HG03025 (cell line): ENCODE measurements at regions not wholly inside any gene's neighbourhood (a gene's known extent, or its start where the extent isn't known, plus 50 kb on each side); places are given as distances from the start of the nearest gene placed in this dataset.

Source experiments
- ATAC-seq: cut with Tn5 transposase; IDR thresholded peaks from one replicate; pipeline ENCODE4 v1.9.1; 2021; ENCODE audit warnings: mild to moderate bottlenecking, moderate library complexity; ENCODE audit not compliant: unreplicated experiment, low FRiP score

DNA sequence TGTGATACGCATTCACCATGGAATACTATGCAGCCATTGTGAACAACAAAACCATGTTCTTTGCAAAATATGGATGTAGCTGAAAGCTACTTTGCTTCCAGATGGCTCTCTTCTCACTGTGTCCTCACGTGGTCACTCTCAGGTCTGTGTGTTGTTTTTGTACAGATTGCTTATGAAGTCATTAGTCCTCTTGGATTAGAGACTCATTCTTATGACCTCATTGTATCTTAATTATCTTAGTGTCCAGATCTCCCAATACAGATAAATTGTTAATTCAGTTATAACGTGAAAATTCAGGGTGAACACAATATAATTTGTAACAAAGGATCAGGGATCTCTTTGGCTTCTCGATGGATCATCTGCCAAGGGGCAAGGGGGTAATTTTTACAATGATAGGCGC lies 100.4 kb upstream of the TOP3B start:
- no peak for ATAC-seq

DNA sequence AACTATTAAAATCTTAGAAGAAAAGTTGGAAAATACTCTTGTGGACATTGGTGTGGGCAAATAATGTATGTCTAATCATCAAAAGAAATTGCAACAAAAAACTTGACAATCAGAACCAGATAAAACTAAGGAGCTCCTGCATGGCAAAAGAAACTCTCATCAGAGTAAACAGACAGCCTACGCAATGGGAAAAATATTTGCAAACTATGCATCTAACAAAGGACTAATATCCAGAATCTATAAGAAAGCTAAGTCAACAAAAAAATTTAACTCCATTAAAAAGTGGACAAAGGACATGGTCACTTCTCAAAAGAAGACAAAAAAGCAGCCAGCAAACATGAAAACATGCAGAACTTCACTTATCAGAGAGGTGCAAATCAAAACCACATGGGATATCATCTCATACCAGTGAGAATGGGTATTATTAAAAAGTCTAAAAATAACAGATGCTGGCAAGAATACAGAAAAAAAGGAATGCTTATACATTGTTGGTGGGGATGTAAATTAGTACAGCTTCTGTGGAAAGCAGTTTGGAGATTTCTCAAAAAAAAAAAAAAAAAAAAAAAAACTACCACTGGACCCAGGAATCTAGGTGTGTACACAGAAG lies 99.7 kb upstream of the TOP3B start:
- no peak for ATAC-seq

DNA sequence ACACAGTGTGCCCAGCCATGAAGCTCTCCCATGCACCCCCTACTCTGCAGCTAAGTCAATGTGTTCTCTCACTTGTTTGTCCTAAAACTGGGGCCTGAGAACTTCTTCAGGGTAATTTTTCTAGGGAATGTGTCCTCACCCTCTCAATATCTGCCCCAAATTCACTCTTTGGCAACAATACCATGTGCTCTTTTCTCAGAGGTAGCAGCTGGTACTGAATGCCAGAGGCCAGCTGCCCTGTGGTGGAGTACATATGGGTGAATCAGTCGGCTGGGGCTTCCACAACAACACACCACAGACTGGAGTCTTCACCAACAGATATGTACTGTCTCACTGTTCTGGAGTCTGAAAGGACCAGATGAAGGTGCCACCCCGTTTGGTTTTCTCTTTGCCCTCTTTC lies 97.7 kb upstream of the TOP3B start:
- no peak for ATAC-seq

DNA sequence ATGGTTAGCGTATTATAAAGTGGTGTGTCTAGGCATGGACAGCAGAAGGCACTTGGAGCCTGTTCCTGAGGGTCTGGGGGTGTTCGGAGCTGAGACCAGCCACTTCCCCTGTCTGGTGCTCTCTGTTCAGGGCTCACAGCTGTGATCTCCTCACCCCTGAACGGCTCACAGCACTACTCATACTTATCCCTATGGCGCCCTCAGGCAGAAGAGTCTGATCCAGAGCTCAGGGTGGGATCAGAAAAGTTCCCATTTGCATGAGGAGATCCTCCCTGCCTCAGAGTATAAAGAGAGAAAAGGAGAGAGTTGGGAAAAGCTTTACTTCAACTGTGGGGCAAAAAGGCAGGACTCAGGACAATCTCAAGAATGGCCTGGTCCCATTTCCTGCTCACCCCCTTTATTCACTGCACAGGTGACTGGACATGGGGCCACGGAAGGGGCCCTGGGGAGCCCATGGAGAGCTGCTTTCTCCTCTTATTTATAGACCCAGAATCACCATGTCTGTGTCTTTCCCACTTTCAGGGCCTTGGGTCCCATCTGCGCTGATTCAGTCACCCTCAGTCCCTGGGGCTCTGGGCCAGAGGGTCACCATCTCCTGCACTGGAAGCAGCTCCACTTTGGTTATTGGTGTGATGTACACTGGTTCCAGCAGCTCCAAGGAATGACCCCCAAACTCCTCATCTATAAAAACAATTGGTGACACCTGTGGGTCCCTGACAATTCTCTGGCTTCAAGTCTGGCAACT lies 97.0 kb upstream of the TOP3B start:
- ATAC-seq, result no peak

DNA sequence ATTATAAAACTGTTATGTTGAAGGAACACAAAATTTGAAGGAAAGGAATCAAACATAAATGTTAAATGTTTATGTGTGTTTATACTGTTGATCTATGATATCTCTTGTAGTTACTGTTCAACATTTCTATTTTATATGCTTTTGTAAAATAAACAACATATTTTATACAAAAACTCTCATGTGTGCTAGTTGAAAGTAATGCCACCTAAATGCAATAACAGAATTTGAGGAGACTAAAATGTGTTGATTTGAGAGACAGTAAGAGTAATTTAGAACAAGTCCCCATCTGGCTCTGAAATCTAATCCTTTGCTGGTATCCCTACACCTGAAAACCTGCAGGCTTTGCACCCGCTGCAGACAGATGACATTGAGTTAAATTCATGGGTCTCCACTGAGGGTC lies 95.7 kb upstream of the TOP3B start:
- no peak for ATAC-seq

DNA sequence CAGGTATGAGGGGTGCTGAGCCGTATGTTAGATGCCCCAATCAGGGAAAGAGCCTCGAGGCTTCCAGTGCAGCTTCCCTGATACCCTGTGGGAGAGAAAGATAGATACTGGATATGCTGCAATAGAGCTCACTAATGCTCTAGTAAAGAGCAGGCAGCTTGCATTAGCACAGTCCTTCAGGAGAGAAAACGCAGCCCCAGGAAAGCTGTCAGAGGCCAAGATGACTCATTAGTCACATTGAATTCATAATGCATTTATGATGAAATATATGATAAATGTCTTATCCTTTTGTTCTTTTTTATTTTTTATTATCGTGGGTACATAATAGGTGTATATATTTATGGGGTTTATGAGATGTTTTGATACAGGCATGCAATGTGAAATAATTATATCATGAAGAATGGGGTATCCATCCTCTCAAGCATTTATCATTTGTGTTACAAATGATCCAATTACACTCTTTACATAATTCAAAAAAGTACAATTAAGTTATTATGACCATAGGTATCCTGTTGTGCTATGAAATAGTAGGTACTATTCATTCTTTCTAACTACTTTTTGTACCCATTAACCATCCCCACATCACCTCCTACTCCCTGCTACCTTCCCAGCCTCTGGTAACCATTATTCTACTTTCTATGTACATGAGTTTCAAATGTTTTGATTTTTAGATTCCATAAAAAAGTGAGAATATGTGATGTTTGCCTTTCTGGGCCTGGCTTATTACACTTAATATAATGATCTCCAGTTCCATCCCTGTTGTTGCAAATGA lies 94.5 kb upstream of the TOP3B start:
- no peak for ATAC-seq

DNA sequence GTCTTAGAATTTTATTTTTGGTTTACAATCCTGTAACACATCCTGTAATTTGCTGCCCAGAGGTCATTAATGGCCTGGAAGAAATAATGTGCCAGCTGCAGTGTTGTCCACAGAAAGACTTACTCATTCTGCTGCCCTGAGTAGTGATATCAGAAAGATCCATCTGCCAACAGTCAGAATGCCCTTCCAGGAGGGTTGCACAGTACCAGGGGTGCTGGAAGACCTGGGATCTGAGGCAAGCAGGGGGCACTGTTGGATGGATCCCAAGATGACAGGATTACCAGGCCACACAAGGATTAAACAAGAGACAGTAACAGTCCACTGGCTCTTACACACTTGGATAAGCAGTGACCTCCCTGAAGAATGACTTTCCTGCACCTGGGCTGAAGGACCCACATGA lies 93.8 kb upstream of the TOP3B start:
- ATAC-seq, result no peak

DNA sequence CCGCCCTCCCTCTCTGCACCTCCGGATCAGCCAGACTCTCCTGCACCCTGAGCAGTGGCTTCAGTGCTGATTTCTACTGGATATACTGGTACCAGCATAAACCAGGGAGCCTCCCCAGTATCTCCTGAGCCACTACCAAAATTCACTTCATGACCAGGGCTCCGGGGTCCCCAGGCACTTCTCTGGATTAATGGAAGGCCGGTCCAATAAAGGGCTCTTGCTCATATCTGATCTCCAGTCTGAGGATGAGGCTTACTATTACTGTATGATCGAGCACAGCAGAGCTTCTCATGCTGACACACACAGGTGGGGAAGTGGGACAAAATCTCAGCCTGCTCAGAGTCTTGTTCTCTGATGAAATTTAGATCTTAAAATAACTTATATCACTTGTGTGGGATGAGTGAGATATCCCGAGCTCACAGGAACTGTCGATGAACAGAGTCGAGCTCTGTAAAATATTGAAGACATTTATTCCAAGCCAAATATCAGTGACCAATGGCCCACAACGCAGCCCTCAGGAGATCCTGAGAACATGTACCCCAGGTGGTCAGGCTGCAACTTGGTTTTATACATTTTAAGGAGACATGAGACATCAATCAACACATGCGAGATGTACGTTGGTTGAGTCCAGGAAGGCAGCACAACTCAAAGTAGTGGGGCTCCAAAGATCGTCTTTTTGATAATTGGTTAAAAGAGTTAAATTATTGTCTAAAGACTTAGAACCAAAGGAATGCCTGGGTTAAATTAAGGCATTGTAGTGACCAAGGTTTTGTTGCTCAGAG lies 93.0 kb upstream of the TOP3B start:
- ATAC-seq, result no peak

DNA sequence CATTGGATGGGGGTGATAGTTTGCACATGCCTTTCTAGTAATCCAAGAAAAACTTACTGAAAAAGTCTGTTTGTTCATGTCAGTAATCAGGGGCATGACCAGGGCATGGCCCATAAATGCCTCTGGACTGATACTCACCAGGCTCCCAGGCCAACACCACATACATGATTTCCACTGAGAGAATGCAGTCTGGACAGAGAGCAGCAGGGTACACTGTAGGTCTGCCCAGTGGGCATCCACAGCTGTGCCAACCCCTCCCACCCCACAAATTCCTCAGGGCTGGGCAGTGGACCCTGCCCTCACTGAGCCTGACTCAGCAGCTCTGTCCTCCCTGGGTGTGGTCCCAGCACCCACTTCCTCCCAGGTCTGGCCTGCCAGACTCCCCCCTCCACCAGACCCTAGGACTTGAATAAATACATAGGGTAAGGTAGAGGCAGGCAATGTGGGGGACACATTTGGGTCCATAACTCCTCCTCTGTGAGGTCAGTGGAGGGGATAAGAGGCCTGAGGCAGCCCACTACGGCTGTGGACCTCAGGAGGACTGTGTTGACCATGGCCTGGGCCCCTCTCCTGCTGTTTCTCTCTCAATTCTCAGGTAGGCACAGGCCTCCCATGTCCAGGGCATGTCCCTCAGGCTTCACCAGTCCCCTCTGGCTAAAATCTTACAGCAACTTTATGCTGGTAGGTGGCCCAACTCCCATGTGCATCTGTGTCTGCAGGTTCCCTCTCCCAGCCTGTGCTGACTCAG lies 92.2 kb upstream of the TOP3B start:
- no peak for ATAC-seq

DNA sequence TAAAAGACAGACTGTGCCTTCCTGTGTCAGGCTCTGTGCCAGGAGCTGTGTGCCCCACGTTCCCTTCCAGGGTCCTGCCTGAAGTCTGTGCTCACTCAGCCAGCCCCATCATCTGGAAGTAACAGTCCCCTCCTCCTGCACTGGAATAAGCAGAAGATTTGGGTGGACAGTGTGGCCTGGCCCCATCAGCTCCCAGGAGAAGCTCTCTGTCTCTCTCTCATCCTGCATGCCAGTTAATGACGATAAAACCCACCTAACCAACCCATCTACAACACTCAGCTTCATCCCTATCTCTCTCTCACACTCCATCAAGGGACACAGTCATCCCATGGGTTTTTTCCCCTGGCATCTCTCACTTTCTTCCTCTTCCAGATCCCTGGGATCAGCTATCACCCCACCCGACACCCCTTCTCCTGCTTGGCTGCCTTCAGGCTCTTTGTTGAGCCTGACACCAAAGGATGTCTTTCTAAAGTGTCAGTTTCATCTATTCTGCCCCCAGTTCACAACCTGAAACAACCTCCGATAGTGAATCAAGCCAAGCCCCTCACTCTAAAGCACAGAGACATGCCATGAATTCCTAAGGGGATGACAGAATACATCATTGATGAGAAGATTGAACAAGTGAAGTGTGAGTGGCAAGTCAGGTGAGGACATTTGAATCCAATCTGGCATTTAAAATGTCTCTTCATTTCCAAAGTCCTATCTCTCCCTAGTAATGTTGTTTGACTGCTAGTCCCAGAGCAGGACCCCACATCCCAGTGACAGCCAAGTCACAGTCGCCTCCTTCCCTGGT lies 91.4 kb upstream of the TOP3B start:
- no peak for ATAC-seq

DNA sequence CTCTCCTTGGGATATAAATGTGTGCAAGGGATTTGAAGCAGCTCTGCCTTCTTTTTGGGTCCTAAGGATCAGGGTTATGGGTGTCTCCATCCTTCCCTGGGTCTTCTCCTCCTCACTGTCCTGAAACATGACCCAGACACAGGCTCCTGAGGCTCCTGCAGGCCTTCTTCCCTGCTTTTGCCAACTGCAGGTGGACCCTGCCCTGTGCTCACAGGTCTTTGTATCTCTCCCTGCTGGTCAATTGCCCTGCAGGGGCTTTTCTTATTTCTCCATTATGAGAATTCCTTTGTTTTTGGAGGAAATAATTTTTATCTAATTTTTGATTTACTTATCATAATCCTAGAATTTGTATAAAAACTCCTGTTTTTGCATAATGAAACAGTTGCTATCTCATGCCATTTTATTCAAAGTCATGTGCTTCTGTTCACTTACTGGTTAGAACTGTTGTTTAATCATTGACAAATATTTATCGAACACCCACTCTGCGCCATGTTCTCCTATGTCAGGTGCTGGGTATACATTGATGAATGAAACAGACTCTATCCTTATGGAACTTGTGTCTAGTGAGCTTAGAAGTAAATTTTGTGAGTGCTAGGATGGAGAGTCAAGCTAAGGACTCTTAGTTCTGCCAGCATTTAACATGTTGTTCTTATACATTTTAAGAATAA lies 89.7 kb upstream of the TOP3B start:
- no peak for ATAC-seq

DNA sequence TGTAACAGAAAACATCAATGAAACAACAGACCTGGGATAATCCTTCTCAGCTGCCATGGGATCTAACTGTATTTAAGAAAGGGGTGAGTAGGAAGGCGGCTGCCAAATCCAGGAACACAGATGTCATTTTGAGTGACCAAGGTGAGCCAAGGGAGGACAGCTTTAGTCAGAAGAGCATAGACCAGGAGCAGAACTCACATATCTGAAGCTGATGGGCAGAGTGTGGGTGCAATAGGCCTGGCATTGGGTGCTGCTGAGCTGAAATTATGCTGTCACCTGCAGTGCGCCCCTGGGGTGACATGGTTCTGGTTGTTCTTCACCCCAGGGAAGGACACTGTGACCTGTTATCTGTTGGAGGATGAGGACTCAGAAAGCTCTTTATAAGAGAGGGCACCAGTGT lies 88.9 kb upstream of the TOP3B start:
- ATAC-seq, result no peak

DNA sequence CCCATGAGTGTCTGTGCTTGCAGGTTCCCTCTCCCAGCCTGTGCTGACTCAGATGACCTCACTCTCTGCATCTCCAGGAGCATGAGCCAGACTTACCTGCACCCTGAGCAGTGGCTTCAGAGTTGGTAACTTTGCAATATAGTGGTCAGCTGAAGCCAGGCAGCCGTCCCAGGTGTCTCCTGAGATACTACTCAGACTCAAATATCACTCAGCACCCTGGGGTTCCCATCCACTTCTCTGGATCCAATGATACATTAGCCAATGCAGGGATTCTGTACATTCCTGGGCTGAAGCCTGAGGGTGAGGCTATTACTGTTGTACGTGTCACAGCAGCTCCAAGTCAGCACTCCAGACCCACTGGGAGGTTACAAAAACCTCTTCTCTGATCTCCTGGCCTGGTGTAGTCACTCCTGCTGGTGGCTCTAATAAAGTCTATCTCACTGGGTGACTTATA lies 87.8 kb upstream of the TOP3B start:
- no peak for ATAC-seq

DNA sequence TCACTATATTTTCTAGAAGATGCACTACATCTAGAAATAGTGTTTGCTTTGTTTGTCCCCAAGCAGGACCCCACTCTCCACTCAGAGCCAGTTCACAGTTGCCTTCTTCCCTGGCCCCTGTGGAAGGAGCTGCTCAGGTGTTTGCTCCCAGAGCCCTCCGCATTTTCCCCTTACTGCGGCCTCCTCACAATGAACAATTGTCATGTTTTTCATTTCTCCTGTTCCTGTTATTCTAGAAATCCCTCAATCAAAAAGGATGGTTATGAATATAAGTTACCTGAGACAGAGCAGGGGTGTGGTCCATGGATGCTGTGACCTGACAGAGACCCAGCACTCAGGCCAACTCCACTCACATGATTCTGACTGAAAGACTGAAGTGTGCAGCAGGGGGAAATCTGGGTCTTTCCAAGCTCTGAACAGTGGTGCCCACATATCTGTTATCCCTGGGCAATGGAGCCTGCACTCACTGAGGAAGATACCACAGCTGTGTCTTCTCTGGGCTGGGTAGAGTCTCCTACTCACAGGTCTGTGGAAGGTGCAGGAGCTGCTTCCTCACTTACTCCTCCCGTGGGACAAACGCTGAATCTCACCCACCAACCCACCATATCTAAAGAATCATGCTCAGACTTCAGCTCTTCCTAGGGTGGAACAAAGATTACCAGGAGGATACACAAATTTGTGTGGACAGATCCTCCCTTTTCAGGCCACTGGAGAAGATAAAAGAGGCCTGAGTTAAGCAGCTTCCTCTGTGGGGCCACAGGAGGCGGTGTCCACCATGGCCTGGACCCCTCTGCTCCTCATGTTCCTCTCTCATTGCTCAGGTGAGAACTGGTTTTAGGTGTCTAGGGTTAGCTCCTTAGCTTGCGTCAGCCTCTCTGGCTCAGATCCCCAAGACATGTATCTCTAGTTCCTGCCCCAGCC lies 87.1 kb upstream of the TOP3B start:
- no peak for ATAC-seq

DNA sequence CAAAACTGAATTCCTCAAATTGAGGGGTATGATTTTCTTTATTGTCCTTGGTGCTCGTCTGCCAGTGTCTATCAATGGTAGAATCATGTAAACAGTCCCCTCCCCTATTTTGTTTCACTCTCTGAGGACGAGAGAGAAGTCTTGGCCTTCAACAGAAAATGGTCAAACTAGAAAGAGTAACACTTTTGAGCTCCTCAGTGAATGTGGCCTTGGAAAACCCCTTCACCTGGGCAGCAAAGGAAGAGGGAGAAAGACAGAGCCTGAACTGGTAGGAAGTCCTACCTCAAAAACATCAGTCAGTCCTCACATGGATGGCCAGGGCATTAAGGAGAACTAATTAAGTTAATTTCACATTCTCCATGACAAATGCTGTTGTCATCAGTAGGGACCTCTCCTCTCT lies 86.1 kb upstream of the TOP3B start:
- no peak for ATAC-seq

DNA sequence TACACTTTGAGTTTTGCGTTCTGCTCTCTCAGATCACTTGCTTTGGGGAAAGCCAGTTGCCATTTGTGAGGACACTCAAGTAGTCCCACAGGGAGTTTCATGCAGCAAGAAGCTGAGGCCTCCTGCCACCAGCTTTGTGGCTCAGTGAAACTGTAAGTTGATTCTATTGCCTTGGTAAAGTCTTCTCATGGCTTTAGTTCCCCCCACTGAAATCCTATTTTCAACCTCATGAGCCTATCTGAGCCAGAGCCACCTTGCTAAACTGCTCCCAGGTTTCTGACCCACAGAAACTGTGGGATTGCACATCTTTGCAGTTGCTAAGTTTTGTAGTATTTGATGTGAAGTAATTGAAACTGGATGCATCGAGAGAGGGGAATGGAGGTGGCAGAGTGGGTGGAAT lies 85.4 kb upstream of the TOP3B start:
- ATAC-seq, result no peak

DNA sequence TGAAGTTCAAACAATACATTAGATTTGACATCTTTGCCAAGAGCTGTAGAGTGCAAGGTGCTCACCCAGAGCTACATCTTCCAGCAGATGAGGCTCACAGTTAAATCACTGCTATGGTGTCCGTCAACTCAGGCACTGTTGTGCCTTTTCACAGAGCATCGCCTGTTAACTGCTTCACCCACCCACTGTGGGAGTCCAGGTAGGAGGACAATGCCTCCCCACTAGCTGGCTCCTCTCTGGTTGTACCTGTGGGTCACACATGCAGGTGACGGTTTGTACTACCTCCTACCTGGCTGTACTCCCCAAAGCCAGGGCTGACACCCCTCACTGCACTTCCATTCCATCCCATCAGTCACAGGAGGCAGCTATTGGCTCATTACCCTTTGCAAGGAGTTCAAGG lies 84.6 kb upstream of the TOP3B start:
- no peak for ATAC-seq

DNA sequence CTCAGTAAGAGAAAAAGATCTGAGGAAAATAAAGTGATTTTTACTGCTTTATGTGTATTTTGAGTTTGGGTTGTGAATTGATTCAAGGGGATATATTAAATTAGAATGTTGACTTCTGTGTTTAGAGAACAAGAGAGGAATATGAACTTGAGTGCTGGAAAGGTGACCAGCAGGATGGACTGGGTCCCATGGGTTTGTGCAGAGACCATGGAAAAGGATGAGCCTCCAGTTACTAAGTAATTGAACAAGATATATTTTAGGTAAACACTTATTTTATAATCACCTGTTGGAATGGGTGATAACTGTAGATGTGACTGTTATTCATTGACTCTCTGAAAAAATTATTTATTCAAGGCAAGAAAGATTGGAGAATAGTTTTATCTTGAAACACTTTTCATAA lies 82.0 kb upstream of the TOP3B start:
- no peak for ATAC-seq
